Ammon's horn (tissue), 1 donor: ENCODE measurements at regions not wholly inside any gene's neighbourhood (a gene's known extent, or its start where the extent isn't known, plus 50 kb on each side); places are given as distances from the start of the nearest gene placed in this dataset.
"Not testable (repeated sequence)": the region's sequence is repeated elsewhere in the genome, so short reads cannot be mapped to it uniquely, and the experiment has no call there.

ENCODE experiments used
- DNase-seq: peaks from one replicate; pipeline ENCODE4 v3.0.0-alpha.2; 2016; ENCODE audit warnings: low spot score

DNA sequence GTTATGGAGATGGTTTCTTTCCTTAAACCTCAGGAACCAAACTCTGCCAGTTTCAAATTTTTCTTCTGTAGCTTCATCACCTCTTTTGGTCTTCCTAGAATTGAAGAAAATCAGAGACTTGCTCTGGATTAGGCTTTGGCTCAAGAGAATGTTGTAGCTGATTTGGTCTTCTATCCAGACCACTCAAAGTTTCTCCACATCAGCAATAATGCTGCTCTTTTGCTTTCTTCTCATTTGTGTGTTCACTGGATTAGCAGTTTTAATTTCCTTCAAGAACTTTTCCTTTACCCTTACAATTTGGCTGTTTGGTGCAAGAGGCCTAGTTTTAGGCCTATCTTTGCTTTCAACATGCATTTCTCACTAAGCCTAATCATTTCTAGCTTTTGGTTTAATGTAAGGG is 78.1 kb upstream of the PLCB4 start:
- no peak for DNase-seq

- no peak for DNase-seq
These were observed 74.8 kb upstream of the PLCB4 start for GRCh38 chr20:8994045-8994444.

DNA sequence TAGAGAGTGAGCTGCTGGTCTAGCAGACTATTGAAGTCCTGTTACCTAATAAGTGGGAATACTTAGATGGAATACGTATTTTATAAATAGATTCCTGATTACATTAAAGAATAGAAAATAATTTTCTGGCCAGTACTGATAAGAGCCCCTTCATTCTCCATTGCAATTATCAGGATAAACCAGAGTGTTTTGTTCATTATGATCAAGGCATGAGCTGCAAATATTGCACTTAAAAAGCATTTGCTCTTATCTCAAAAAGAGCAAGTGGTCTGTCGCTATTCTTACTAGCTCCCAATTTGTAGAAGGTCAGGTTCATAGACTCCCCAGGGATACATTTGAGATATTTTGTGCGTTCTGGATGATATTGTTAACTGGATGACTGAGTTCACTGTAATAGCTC is 73.1 kb upstream of the PLCB4 start:
- DNase-seq = no peak

DNA sequence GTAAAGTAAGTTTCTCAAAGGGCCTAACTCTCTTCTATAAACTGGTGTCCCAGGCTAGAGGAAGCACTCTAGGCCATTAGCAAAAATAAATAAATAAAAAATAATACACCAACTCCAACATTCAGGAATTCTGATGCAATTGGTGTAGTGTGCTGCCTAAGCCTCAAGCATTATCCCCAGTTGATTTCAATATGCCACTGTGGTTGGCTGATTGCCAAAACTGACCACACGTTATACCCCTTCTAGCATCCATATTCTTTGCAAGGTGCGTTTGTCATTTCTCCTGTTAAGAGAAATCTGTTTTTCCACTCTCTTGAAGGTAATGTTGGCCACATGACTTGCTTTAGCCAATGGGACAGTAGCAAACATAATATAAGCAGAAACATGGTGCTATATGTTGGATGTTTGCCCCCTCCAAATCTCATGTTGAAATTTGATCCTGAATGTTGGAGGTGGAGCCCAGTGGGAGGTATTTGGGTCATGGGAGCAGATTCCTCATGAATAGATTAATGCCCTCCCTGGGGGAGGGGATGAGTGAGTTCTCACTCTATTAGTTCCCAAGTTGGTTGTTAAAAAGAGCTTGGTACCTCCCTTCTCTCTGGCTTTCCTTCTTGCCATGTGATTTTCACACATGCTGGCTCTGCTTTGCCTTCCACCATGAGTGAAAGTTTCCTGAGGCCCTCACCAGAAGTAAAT is 71.9 kb upstream of the PLCB4 start:
- DNase-seq = no peak

- no peak for DNase-seq
These were observed 71.2 kb upstream of the PLCB4 start for GRCh38 chr20:8997701-8998117.

DNA sequence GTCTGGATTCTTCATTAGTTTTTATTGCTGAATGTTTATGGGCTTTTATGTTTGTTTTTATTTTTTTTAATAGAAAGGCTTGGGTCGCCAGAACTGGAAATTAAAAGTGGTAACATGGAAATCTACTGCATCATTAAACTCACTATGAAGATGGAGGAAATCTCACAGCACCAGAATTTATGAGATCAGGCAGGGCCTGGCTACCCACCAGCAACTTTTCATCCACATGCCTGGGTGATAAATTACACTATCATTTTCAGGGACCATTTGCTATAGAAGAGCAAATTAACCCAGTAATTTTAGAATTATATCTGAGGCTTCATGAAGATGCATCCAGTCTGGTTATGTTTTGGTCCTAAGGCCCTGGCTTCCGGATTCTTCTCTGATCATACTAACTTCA is 57.8 kb upstream of the PLCB4 start:
- DNase-seq = no peak

DNA sequence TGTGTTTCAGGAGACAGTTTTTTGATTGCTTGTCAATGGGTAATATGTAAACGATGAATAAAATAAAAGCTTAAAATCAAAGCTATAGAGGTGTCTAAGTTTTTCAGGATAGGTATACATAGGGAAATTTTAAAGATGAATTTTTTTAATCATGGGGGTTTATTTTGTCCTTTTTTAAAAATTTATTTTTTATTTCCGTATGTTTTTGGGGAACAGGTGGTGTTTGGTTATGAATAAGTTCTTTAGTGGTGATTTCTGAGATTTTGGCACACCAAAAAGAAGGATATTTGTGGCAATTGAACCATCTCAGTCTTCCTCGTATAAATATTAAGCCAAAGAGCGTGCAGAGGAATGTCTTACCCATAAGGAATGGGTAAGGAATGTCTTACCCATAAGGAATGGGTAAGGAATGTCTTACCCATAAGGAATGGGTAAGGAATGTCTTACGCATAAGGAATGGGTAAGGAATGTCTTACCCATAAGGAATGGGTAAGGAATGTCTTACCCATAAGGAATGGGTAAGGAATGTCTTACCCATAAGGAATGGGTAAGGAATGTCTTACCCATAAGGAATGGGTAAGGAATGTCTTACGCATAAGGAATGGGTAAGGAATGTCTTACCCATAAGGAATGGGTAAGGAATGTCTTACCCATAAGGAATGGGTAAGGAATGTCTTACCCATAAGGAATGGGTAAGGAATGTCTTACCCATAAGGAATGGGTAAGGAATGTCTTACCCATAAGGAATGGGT is 53.5 kb upstream of the PLCB4 start:
- DNase-seq = not testable (repeated sequence)

GRCh38 chr20:9015984-9016324 is 52.9 kb upstream of the PLCB4 start:
- DNase-seq = no peak

DNA sequence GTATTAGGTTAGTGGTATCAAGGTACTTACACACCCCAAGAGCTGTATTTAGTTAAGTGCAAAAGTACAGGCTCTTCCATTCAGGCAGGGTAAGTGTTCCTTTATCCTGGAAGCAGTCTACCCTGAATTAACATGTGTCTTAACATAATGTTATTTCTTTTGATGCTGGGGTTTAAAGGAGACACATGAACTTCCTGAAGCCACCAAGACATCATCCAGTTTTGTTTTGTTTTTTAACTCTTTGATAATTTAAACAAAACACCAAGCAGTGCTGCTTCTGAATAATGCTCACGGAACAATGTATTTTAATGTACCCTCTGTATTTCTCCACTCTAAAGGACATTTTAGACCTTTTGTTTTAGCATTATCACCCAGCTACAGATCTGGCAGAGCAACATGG is 50.5 kb upstream of the PLCB4 start:
- no peak for DNase-seq
